ENCODE measurements at regions not wholly inside any gene's neighbourhood (a gene's known extent, or its start where the extent isn't known, plus 50 kb on each side); places are given as distances from the start of the nearest gene placed in this dataset.

- CTCF ChIA-PET, result no interaction called here
These were observed 310.6 kb downstream of the PABPC4L start for GRCh38 chr4:133891011-133891410.

DNA sequence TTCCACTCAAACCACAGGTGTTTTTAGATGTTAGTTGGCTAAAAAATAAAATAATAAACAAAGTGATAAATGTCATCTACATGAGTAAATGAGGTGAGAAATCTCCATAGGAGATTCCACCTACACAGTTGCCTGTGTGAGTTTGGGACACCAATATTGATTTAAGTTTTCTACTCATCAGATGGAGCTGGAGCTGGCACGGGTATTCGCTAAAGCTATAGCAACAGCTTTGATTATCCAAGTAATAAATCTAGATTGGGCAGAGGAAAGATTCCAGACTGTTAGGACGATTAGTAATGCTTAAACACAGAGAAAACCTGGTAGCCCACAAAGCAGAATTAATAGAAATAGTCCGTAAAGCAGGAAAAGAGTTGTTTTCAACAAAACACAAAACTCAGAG is 313.9 kb downstream of the PABPC4L start:
- POLR2A ChIA-PET, result no interaction called here
- TF ChIP-seq CTCF (IDR thresholded peaks at IDR 0.05; ENCODE audit: insufficient read depth, low read length, missing control alignments), result no peak
- CTCF ChIA-PET, result no interaction called here
- no peak overlapping the region for H3K4me3 ChIP-seq (ENCODE audit: low read depth, low read length)
- DNase-seq (ENCODE audit: low read depth, low spot score), result no peak

More at GRCh38 chr4:133891011-133891410, 310.6 kb downstream of the PABPC4L start:
- no peak overlapping the region for H3K4me3 ChIP-seq (ENCODE audit: low read depth, low read length)
- no peak for TF ChIP-seq CTCF (IDR thresholded peaks at IDR 0.05; ENCODE audit: insufficient read depth, low read length, missing control alignments)
- POLR2A ChIA-PET, result no interaction called here
- DNase-seq (ENCODE audit: low read depth, low spot score), result no peak

GRCh38 chr4:133869486-133869885 is 332.1 kb downstream of the PABPC4L start:
- TF ChIP-seq CTCF (IDR thresholded peaks at IDR 0.05; ENCODE audit: insufficient read depth, low read length, missing control alignments), result no peak
- ChIA-PET CTCF (no interaction called here), POLR2A (no interaction called here)
- no peak for DNase-seq (ENCODE audit: low read depth, low spot score)
- no peak overlapping the region for H3K4me3 ChIP-seq (ENCODE audit: low read depth, low read length)

DNA sequence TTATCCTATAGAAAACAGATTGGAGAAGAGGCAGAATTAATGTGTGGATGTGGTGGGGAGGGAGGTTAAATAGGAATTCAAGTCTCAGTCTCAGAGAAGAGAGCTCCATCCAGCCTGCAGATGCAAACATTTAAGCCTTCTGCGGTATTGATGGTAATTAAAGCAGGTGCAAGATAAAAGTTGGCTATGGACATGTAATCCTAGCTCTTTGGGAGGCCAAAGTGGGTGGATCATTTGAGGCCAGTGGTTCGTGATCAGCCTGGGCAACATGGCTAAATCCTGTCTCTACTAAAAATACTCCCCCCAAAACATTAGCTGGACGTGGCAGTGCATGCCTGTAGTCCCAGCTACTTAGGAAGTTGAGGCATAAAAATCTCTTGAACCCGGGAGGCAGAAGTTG is 332.7 kb downstream of the PABPC4L start:
- ChIA-PET CTCF (no interaction called here), POLR2A (no interaction called here)
- no peak overlapping the region for H3K4me3 ChIP-seq (ENCODE audit: low read depth, low read length)
- no peak for TF ChIP-seq CTCF (IDR thresholded peaks at IDR 0.05; ENCODE audit: insufficient read depth, low read length, missing control alignments)
- no peak for DNase-seq (ENCODE audit: low read depth, low spot score)

GRCh38 chr4:133866328-133866699 is 335.3 kb downstream of the PABPC4L start:
- H3K4me3 ChIP-seq (ENCODE audit: low read depth, low read length), result no peak overlapping the region
- DNase-seq (ENCODE audit: low read depth, low spot score), result no peak
- no peak for TF ChIP-seq CTCF (IDR thresholded peaks at IDR 0.05; ENCODE audit: insufficient read depth, low read length, missing control alignments)
- CTCF ChIA-PET, result no interaction called here
- POLR2A ChIA-PET, result no interaction called here

DNA sequence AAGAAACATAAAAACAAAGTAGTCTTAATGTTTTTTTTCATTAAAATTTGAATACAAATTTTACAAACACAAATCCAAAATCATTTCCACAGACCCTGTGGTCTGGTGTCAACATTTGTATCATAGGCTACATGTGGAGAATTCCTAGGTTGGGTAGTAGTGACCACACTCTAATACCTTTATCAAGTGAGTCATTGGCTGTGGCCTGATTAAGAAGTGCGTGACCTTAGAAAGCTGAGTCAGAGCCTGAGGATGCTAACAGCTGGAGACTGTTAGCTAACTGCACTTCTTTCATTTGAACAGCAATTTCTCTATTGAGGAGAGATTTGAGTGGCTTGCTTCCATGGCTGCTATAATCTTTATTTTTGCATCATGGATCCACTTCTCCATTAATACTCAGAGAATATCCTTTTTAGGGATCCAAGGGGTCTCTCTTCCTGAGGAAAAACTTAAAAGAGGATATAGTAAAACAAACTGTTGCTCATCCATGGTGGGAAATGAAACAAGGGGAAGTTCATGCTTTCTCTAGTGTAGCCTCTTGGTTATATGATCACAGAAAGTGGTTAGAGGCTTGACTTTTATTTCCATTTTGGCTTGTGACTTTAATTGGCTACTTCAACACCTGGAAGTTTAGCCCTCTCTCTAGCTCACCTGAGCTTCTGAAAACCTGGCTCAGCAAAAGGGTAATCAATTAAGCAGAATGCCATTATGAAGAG is 335.8 kb downstream of the PABPC4L start:
- TF ChIP-seq CTCF (IDR thresholded peaks at IDR 0.05; ENCODE audit: insufficient read depth, low read length, missing control alignments), result no peak
- ChIA-PET POLR2A (no interaction called here), CTCF (no interaction called here)
- H3K4me3 ChIP-seq (ENCODE audit: low read depth, low read length), result no peak overlapping the region
- DNase-seq (ENCODE audit: low read depth, low spot score), result peak; percentile 56

Measured in AG04449 (cell line).